OCI-LY1 (cell line): ENCODE measurements at regions not wholly inside any gene's neighbourhood (a gene's known extent, or its start where the extent isn't known, plus 50 kb on each side); places are given as distances from the start of the nearest gene placed in this dataset.

ENCODE experiments used
- H2AFZ ChIP-seq: fragments of 200-600 bp; sonication (generic), shearing (Covaris generic); 2 replicates; pipeline ENCODE4 v1.6.0; 2014; ENCODE audit warnings: antibody characterized with exemption, mild to moderate bottlenecking, low read length
- H3F3A ChIP-seq: fragments of 200-600 bp; sonication (generic), shearing (Covaris generic); 2 replicates; pipeline ENCODE4 v1.6.0; 2014; ENCODE audit warnings: mild to moderate bottlenecking, antibody characterized with exemption, low read length, moderate library complexity; ENCODE audit not compliant: insufficient read depth
- H3K27ac ChIP-seq: fragments of 200-600 bp; sonication (generic); 2 replicates; pipeline ENCODE4 v1.5.1; 2014; ENCODE audit warnings: low read length, mixed run types, mild to moderate bottlenecking, low read depth; ENCODE audit not compliant: poor library complexity, severe bottlenecking
- H3K27me3 ChIP-seq: fragments of 200-600 bp; sonication (generic); 2 replicates; pipeline ENCODE4 v1.6.0; 2014; ENCODE audit warnings: antibody characterized with exemption, mild to moderate bottlenecking, low read length, moderate library complexity; ENCODE audit not compliant: insufficient read depth
- H3K36me3 ChIP-seq: fragments of 200-600 bp; sonication (generic); 2 replicates; pipeline ENCODE4 v1.6.1; 2014; ENCODE audit warnings: mild to moderate bottlenecking, antibody characterized with exemption, low read length, moderate library complexity, mixed read lengths; ENCODE audit not compliant: insufficient read depth
- H3K4me1 ChIP-seq: fragments of 200-600 bp; sonication (generic); 2 replicates; pipeline ENCODE4 v1.5.1; 2014; ENCODE audit warnings: mild to moderate bottlenecking, low read length, moderate library complexity; ENCODE audit not compliant: insufficient read depth, severe bottlenecking
- H3K4me2 ChIP-seq: fragments of 200-600 bp; sonication (generic), shearing (Covaris generic); 2 replicates; pipeline ENCODE4 v1.6.1; 2014; ENCODE audit warnings: low read length
- H3K4me3 ChIP-seq: fragments of 200-600 bp; sonication (generic); 2 replicates; pipeline ENCODE4 v1.5.1; 2014; ENCODE audit warnings: low read length, low read depth, mild to moderate bottlenecking, mixed read lengths; ENCODE audit not compliant: poor library complexity, severe bottlenecking
- H3K79me2 ChIP-seq: fragments of 200-600 bp; shearing (Covaris generic); 2 replicates; pipeline ENCODE4 v1.6.1; 2016; ENCODE audit warnings: mixed run types, low read length, mixed read lengths; ENCODE audit not compliant: insufficient read depth
- H3K9ac ChIP-seq: fragments of 200-600 bp; sonication (generic), shearing (Covaris generic); 2 replicates; pipeline ENCODE4 v1.6.1; 2014; ENCODE audit warnings: mild to moderate bottlenecking, low read length, mixed read lengths
- H3K9me2 ChIP-seq: fragments of 200-600 bp; sonication (generic), shearing (Covaris generic); 2 replicates; pipeline ENCODE4 v1.6.1; 2014; ENCODE audit warnings: low read depth, mild to moderate bottlenecking, low read length, mixed read lengths
- H3K9me3 ChIP-seq: fragments of 200-600 bp; shearing (Covaris generic); 2 replicates; pipeline ENCODE4 v1.6.1; 2014; ENCODE audit warnings: low read length, mixed read lengths
- H4K20me1 ChIP-seq: fragments of 200-600 bp; sonication (generic), shearing (Covaris generic); 2 replicates; pipeline ENCODE4 v1.6.0; 2016; ENCODE audit warnings: mild to moderate bottlenecking, low read length; ENCODE audit not compliant: insufficient read depth
- EZH2 ChIP-seq: fragments of 200-600 bp; sonication (generic), shearing (Covaris generic); IDR thresholded peaks from 2 replicates; pipeline ENCODE4 v1.8.0; 2017; ENCODE audit warnings: borderline replicate concordance, mixed run types, mild to moderate bottlenecking, antibody characterized with exemption, low read length, moderate library complexity, mixed read lengths
- TF ChIP-seq, protein P1 (sequence below): fragments of 200-600 bp; sonication (generic), shearing (Covaris generic); IDR thresholded peaks from 2 replicates; pipeline ENCODE4 v1.5.1; 2017; ENCODE audit warnings: mild to moderate bottlenecking, antibody characterized with exemption, low read length, moderate library complexity, mixed read lengths

DNA sequence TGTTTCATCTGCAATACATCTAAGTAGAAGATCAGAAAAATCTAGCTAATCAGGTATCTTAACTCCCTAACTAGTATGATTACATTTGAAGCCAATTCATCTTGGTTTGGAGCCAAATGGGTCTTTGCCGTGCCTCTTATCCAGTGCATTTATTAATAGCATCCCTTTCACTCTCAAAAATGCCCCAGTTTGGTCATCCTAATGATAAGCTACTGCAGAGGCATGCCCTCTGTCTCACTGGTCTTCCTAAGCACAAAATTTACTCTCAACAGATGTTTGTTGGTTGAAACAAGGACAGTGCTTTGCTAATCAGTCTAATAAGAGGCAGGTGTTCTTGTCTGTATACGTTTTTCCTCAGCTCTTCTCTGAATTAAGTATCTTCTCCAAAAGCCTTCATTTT lies 403.2 kb downstream of the RAD51AP2 start:
- no peaks in the 10 kb centered on the region for H3K9me3 ChIP-seq
- no peaks in the 10 kb centered on the region for H3K36me3 ChIP-seq
- no peaks in the 10 kb centered on the region for H4K20me1 ChIP-seq
- H3K4me3 ChIP-seq, result no peak overlapping the region
- H3F3A ChIP-seq, result no peaks in the 10 kb centered on the region
- no peaks in the 10 kb centered on the region for H3K9me2 ChIP-seq
- no peak overlapping the region for H2AFZ ChIP-seq
- H3K27ac ChIP-seq, result no peak overlapping the region
- H3K79me2 ChIP-seq, result no peaks in the 10 kb centered on the region
- H3K4me2 ChIP-seq, result no peak overlapping the region
- H3K4me1 ChIP-seq, result no peaks in the 10 kb centered on the region
- H3K27me3 ChIP-seq, result no peaks in the 10 kb centered on the region
- H3K9ac ChIP-seq, result no peak overlapping the region
- TF ChIP-seq, protein P1, sequence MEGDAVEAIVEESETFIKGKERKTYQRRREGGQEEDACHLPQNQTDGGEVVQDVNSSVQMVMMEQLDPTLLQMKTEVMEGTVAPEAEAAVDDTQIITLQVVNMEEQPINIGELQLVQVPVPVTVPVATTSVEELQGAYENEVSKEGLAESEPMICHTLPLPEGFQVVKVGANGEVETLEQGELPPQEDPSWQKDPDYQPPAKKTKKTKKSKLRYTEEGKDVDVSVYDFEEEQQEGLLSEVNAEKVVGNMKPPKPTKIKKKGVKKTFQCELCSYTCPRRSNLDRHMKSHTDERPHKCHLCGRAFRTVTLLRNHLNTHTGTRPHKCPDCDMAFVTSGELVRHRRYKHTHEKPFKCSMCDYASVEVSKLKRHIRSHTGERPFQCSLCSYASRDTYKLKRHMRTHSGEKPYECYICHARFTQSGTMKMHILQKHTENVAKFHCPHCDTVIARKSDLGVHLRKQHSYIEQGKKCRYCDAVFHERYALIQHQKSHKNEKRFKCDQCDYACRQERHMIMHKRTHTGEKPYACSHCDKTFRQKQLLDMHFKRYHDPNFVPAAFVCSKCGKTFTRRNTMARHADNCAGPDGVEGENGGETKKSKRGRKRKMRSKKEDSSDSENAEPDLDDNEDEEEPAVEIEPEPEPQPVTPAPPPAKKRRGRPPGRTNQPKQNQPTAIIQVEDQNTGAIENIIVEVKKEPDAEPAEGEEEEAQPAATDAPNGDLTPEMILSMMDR, result no peak

DNA sequence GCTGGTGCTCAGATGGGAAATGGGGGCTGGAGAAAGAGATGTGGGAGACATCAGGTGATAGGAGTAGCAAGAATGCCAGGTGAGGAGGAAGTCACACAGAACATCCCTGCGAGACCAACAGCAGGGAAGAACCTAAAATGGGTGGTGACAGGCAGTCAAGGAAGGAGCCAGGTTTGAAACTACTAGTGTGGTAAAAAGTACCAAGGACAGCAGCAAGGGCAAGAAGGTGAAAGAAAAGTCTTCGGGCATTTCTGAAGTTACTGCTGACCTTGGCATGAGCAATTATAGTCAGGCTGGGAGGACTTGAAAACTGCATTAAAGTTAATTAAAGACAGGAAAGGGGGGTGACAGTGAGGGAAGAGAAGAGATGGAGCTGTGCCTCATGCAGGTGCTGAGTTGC lies 410.4 kb downstream of the RAD51AP2 start:
- no peak overlapping the region for H3K27ac ChIP-seq
- H4K20me1 ChIP-seq, result no peaks in the 10 kb centered on the region
- no peak overlapping the region for H3K9ac ChIP-seq
- no peak overlapping the region for H3K4me3 ChIP-seq
- no peaks in the 10 kb centered on the region for H3K9me3 ChIP-seq
- H3K27me3 ChIP-seq, result no peaks in the 10 kb centered on the region
- H3K4me2 ChIP-seq, result no peak overlapping the region
- no peaks in the 10 kb centered on the region for H3K9me2 ChIP-seq
- TF ChIP-seq EZH2, result no peak
- TF ChIP-seq, protein P1, result no peak
- H3K36me3 ChIP-seq, result no peaks in the 10 kb centered on the region
- no peaks in the 10 kb centered on the region for H3F3A ChIP-seq
- H3K4me1 ChIP-seq, result no peaks in the 10 kb centered on the region
- H3K79me2 ChIP-seq, result no peaks in the 10 kb centered on the region
- H2AFZ ChIP-seq, result no peak overlapping the region

DNA sequence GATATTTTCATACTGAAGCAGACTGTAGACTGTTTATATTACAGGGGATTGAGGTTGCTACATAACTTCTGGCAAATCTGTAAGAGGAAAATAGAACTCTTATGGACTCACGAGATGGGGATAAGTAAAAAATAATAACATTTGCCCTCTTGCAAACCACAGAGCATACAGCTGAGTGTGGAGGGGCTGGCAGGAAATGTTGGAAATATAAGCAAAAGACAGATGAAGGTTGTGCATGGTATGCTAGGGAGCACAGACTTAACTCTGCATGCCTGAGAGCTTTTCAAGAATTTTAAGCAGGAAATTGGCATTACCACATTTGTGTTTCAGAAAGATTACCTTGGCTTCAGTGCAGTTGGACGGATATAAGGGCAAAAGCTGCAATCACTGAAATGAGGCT lies 411.1 kb downstream of the RAD51AP2 start:
- Histone ChIP-seq H3K27ac (no peak overlapping the region), H3F3A (no peaks in the 10 kb centered on the region), H3K79me2 (no peaks in the 10 kb centered on the region), H3K36me3 (no peaks in the 10 kb centered on the region), H3K9me3 (no peaks in the 10 kb centered on the region), H3K4me2 (no peak overlapping the region), H2AFZ (no peak overlapping the region), H3K4me1 (no peaks in the 10 kb centered on the region), H3K9me2 (no peaks in the 10 kb centered on the region), H3K27me3 (no peaks in the 10 kb centered on the region), H3K4me3 (no peak overlapping the region), H4K20me1 (no peaks in the 10 kb centered on the region), H3K9ac (no peak overlapping the region)
- TF ChIP-seq, protein P1, result no peak
